GM12872 (cell line): ENCODE measurements at regions not wholly inside any gene's neighbourhood (a gene's known extent, or its start where the extent isn't known, plus 50 kb on each side); places are given as distances from the start of the nearest gene placed in this dataset.

Source experiments
- TF ChIP-seq, protein P1 (sequence below): IDR thresholded peaks from 3 replicates; pipeline ENCODE4 v1.5.1; 2011; ENCODE audit warnings: low read depth, mild to moderate bottlenecking, low read length, moderate library complexity; ENCODE audit not compliant: insufficient read depth

GRCh38 chr13:91184244-91184926, 163.1 kb upstream of the MIR17HG start:
- TF ChIP-seq, protein P1, sequence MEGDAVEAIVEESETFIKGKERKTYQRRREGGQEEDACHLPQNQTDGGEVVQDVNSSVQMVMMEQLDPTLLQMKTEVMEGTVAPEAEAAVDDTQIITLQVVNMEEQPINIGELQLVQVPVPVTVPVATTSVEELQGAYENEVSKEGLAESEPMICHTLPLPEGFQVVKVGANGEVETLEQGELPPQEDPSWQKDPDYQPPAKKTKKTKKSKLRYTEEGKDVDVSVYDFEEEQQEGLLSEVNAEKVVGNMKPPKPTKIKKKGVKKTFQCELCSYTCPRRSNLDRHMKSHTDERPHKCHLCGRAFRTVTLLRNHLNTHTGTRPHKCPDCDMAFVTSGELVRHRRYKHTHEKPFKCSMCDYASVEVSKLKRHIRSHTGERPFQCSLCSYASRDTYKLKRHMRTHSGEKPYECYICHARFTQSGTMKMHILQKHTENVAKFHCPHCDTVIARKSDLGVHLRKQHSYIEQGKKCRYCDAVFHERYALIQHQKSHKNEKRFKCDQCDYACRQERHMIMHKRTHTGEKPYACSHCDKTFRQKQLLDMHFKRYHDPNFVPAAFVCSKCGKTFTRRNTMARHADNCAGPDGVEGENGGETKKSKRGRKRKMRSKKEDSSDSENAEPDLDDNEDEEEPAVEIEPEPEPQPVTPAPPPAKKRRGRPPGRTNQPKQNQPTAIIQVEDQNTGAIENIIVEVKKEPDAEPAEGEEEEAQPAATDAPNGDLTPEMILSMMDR: no peak

GRCh38 chr13:91185294-91185863, 162.1 kb upstream of the MIR17HG start:
- TF ChIP-seq, protein P1: no peak; the same call in 2 of the 3 replicates

- TF ChIP-seq, protein P1: no peak
These were observed 160.0 kb upstream of the MIR17HG start for GRCh38 chr13:91187522-91187921.

- TF ChIP-seq, protein P1: no peak
These were observed 158.0 kb upstream of the MIR17HG start for GRCh38 chr13:91189506-91189905.

DNA sequence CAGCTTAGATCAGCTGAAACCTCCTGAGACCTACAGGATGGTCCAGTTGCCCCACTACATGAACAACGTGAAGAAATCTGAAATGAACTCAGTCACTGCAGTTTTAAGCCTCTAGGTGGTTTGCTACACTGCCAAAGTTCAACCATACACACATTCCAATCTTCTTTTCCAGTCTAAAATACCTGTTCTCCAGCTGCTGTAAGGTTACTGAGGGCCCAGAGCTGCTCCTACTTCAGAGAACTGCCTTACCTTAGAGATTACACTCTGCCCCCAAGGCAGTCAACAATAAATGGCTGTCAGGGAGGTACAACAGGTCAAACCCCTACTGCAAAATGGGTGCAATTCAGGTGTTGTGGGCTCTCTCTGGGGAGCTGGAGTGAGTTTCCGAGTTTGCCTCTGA, 154.1 kb upstream of the MIR17HG start:
- TF ChIP-seq, protein P1: no peak

DNA sequence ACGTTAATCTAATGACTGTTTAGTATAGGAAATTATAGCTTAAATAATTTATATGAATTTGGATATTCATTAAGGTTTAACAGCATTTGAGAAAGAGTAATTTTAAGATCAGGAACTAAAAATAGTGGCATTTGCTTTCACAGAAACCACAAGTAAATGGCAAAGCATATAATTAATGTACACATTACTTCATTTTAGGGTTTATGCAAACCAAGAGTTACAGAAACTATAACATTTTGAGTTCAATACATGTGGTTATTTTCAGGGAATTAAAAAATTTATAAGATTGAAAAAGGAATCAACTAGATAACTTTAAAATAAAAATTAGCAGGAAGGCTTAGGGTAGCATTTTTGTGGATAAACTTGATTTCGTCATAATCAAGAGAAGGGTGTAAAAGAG, 151.7 kb upstream of the MIR17HG start:
- TF ChIP-seq, protein P1: no peak

DNA sequence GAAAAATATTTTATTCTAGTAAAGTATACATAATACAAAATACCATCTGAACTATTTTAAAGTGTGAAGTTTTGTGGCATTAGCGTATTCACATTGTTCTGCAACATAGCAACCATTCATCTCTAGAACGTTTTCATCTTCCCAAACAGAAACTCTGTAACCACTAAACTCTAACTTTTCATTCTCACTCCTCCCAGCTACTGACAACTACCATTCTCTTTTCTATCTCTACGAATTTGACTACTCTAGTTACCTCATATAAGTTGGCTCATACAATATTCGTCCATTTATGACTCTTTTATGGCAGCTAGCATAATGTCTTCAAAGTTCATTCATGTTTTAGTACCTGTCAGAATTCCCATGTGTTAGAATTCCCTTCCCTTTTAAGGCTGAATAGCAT, 150.5 kb upstream of the MIR17HG start:
- TF ChIP-seq, protein P1: no peak
